Heart right ventricle (tissue), 16 donors: ENCODE measurements at regions not wholly inside any gene's neighbourhood (a gene's known extent, or its start where the extent isn't known, plus 50 kb on each side); places are given as distances from the start of the nearest gene placed in this dataset.

Experiments used
- ATAC-seq, 8 donors: fragments of 200-7000 bp; cut with Tn5 transposase; one replicate each; pipeline ENCODE4 v1.9.1; 2020; ENCODE audit warnings: mild to moderate bottlenecking in 8 of 8, moderate library complexity in 8 of 8, moderate number of reproducible peaks in 1 of 8
- DNase-seq, 2 donors: peaks; one replicate each; pipeline ENCODE4 v3.0.0-alpha.2; 2020
- H3K27ac ChIP-seq, 10 donors: fragments of 200-600 bp; sonication (generic) in 2 of 10; one replicate each; pipeline versions ENCODE4 v1.5.0 to v1.8.0; 2020 to 2022; ENCODE audit warnings: mild to moderate bottlenecking in 3 of 10
- H3K27me3 ChIP-seq, 7 donors: fragments of 200-600 bp; one replicate each; pipeline ENCODE4 v1.8.0; 2021 to 2022; ENCODE audit warnings: mild to moderate bottlenecking in 2 of 7
- H3K36me3 ChIP-seq, 9 donors: fragments of 200-600 bp; sonication (generic) in 1 of 9; one replicate each; pipeline versions ENCODE4 v1.5.0 to v1.8.0; 2020 to 2022; ENCODE audit warnings: mild to moderate bottlenecking in 2 of 9
- H3K4me1 ChIP-seq, 9 donors: fragments of 200-600 bp; sonication (generic) in 1 of 9; one replicate each; pipeline versions ENCODE4 v1.5.0 to v1.8.0; 2020 to 2022; ENCODE audit warnings: mild to moderate bottlenecking in 4 of 9
- H3K4me3 ChIP-seq, 10 donors: fragments of 200-600 bp; sonication (generic) in 2 of 10; one replicate each; pipeline versions ENCODE4 v1.5.0 to v1.8.0; 2020 to 2022; ENCODE audit warnings: mild to moderate bottlenecking in 7 of 10, moderate library complexity in 2 of 10
- H3K9me3 ChIP-seq, 11 donors: fragments of 200-600 bp in 10 of 11; sonication (generic) in 2 of 11; one replicate each; pipeline versions ENCODE4 v1.5.0 to v1.8.0; 2013 to 2022; ENCODE audit warnings: mild to moderate bottlenecking in 2 of 11, control low read depth in 1 of 11, moderate library complexity in 1 of 11
- CTCF ChIP-seq, 9 donors: fragments of 200-600 bp; sonication (generic) in 2 of 9; IDR thresholded peaks; one replicate each; pipeline versions ENCODE4 v1.5.0 to v1.8.0; 2021 to 2022; ENCODE audit warnings: antibody characterized with exemption in 9 of 9, mild to moderate bottlenecking in 5 of 9, moderate library complexity in 1 of 9
- WGBS, 2 donors: extraction: QIAGEN DNeasy Blood & Tissue Kit; methylation state at CpG; one replicate each; pipeline ENCODE4 v1.1.7; 2013; ENCODE audit warnings: inconsistent platforms in 1 of 2; 5-methylcytosine and 5-hydroxymethylcytosine counted together
- intact Hi-C, 10 donors: fragments of 100-400 bp; cut with DNase I; formaldehyde crosslinking; loops; one replicate each; pipeline versions ENCODE4 v1.11.1 to v1.14.2; 2022
- donor health status: Arrhythmogenic right ventricular cardiomyopathy.
- donor health status: ischemic (EF 13 %, LVEDD 7.1; RV severe dilation, severe dysfunction).
- donor health status: healthy with polysubstance abuse.
- donor health status: DM: no; HTN: yes; CAD: no.
- donor health status: DM: no; HTN: no; CAD: no.
- donor health status: ischemic (EF 25% LVEDD 6.9; RV normal size, moderate dysfunction).
- donor health status: ischemic (EF 25% LVEDD 5.7; RV mildly dilated, moderate dysfunction).
- donor health status: healthy.
- donor health status: DM: yes; HTN: yes; CAD: no.
- donor health status: Ischemic cardiomyopathy.
- donor health status: ischemic (EF 35%, LVEDD 5.7; RV mildly dilated, moderate dysfunction).
- donor health status: nonischemic (EF 11% LVEDD 7.7; RV severe dilation, severe dysfunction).
- donor health status: DM: yes; HTN: yes; CAD: no.
- donor health status: PGD.
- donor health status: ischemic (EF 29% LVEDD 5.4; RV normal size, mild dysfunction).
- donor health status: nonischemic (EF 23%, LVEDD 6.1; RV moderate dilation, normal function).

GRCh38 chr17:55644346-55644745 is 78.3 kb downstream of the TMEM100 start:
- 78 to 79% methylated on average over 5 of the region's 5 CpGs for WGBS, 2 donors
- no peaks in the 10 kb centered on the region for H3K36me3 ChIP-seq
- no peaks in the 10 kb centered on the region for H3K9me3 ChIP-seq
- intact Hi-C loops, result loop anchor here in 6 of 10 donors (5.0 to 10.0 kb wide), 5 partner anchors 37 to 130 kb away; no protein-coding TSS in a partner anchor
- H3K27me3 ChIP-seq, result peaks cover 0 to 66% (median 13%) of the 10 kb centered on the region in 7 donors
- no peak for TF ChIP-seq CTCF (IDR thresholded peaks at IDR 0.05)
- no peak overlapping the region for H3K27ac ChIP-seq
- DNase-seq, result no peak
- no peak for ATAC-seq
- peaks cover 0 to 12% (median 0%) of the 10 kb centered on the region in 9 donors for H3K4me1 ChIP-seq
- no peak overlapping the region for H3K4me3 ChIP-seq

GRCh38 chr17:55642741-55643140 is 79.9 kb downstream of the TMEM100 start:
- ATAC-seq (no peak), DNase-seq (no peak)
- WGBS, 2 donors, result 76 to 80% methylated on average over 1 of the region's 1 CpG
- Histone ChIP-seq H3K27me3 (peaks cover 0 to 77% (median 10%) of the 10 kb centered on the region in 7 donors), H3K9me3 (no peaks in the 10 kb centered on the region), H3K27ac (no peak overlapping the region), H3K4me3 (no peak overlapping the region), H3K36me3 (no peaks in the 10 kb centered on the region), H3K4me1 (peaks cover 0 to 12% (median 0%) of the 10 kb centered on the region in 9 donors)
- TF ChIP-seq CTCF (IDR thresholded peaks at IDR 0.05), result no peak
- intact Hi-C loops, result loop anchor here in 6 of 10 donors (5.0 to 10.0 kb wide), 5 partner anchors 35 to 132 kb away; no protein-coding TSS in a partner anchor

GRCh38 chr17:55641676-55642081 is 81.0 kb downstream of the TMEM100 start:
- no peaks in the 10 kb centered on the region for H3K36me3 ChIP-seq
- H3K9me3 ChIP-seq, result no peaks in the 10 kb centered on the region
- peak in 7 of 8 donors; percentile 58 to 88 (median 80) for ATAC-seq
- H3K4me1 ChIP-seq, result peaks cover 0 to 12% (median 0%) of the 10 kb centered on the region in 9 donors
- H3K4me3 ChIP-seq, result no peak overlapping the region
- peak; percentile 48 to 75 for DNase-seq
- WGBS, 2 donors, result 7 to 12% methylated on average over 3 of the region's 3 CpGs
- no peak overlapping the region for H3K27ac ChIP-seq
- peaks cover 0 to 79% (median 10%) of the 10 kb centered on the region in 7 donors for H3K27me3 ChIP-seq
- intact Hi-C loops, result loop anchor here in 8 of 10 donors (2.0 to 10.0 kb wide), 6 partner anchors 34 to 133 kb away; no protein-coding TSS in a partner anchor
- TF ChIP-seq CTCF (IDR thresholded peaks at IDR 0.05), result peak; percentile 35 to 76 (median 65)

DNA sequence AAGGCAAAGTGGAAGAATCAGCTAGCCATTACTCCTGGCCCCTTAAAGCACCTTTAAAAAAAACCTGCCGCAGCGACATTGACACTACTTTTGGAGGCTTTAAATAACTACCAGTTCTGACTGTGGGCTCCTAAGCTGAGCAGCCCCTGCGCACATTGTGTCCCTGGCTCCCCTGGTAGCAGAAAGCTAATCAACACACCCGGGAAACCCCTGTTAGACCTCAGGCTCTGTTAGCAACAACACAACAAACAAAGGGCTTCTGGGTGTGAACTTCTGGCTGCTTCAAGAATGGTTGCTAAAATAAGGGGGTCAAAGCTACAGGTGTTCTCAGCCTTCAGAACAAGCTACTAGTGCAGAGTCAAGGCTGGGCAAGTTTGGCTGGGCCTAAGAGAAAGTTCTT is 83.6 kb downstream of the TMEM100 start:
- intact Hi-C loops, result loop anchor here in 2 of 10 donors (5.0 to 10.0 kb wide), 2 partner anchors 64 to 133 kb away; no protein-coding TSS in a partner anchor

More for the DNA sequence above, 83.6 kb downstream of the TMEM100 start:
- TF ChIP-seq CTCF (IDR thresholded peaks at IDR 0.05), result no peak
- WGBS, 2 donors, result 54 to 55% methylated on average over 4 of the region's 4 CpGs
- ATAC-seq (peak in 2 of 8 donors; percentile 50 to 77), DNase-seq (no peak)
- H3K4me3 ChIP-seq, result no peak overlapping the region
- H3K36me3 ChIP-seq, result no peaks in the 10 kb centered on the region
- H3K27me3 ChIP-seq, result peaks cover 0 to 55% (median 0%) of the 10 kb centered on the region in 7 donors
- H3K9me3 ChIP-seq, result no peaks in the 10 kb centered on the region
- H3K4me1 ChIP-seq, result peaks cover 3 to 26% (median 19%) of the 10 kb centered on the region in 9 donors
- H3K27ac ChIP-seq, result no peak overlapping the region
